OCI-LY7 (cell line): ENCODE measurements at regions not wholly inside any gene's neighbourhood (a gene's known extent, or its start where the extent isn't known, plus 50 kb on each side); places are given as distances from the start of the nearest gene placed in this dataset.

Experiments
- BruUV-seq: library from RNA; stranded (reverse); fragments of 400-500 nt; replicated peaks from 2 replicates; lab custom pipeline; 2021; lab: Mats Ljungman, UMichigan
- CTCF ChIA-PET: fragments of 300-600 bp; sonication (Branson Sonifier 250); formaldehyde crosslinking; loops from one replicate; lab custom pipeline; 2022; ENCODE audit warnings: antibody characterized with exemption; ENCODE audit not compliant: unreplicated experiment; lab: Charles Lee
- POLR2A ChIA-PET: fragments of 300-600 bp; sonication (Branson Sonifier 250); formaldehyde crosslinking; loops from one replicate; lab custom pipeline; 2022; ENCODE audit warnings: antibody characterized with exemption; lab: Charles Lee
- DNase-seq: peaks from one replicate; pipeline ENCODE4 v3.0.0-alpha.2; 2015; ENCODE audit warnings: low spot score
- H2AFZ ChIP-seq: fragments of 200-600 bp; sonication (generic), shearing (Covaris generic); 2 replicates; pipeline ENCODE4 v1.6.1; 2014; ENCODE audit warnings: mild to moderate bottlenecking, antibody characterized with exemption, low read length, moderate library complexity
- H3K27ac ChIP-seq: fragments of 200-600 bp; sonication (generic); 2 replicates; pipeline ENCODE4 v1.5.1; 2014; ENCODE audit warnings: mixed run types, low read depth, mild to moderate bottlenecking, moderate library complexity, low read length, inconsistent platforms; ENCODE audit not compliant: poor library complexity, severe bottlenecking
- H3K36me3 ChIP-seq: fragments of 200-600 bp; sonication (generic); 2 replicates; pipeline ENCODE4 v1.6.1; 2014; ENCODE audit warnings: mild to moderate bottlenecking, antibody characterized with exemption, low read length, moderate library complexity, mixed read lengths; ENCODE audit not compliant: insufficient read depth
- H3K4me1 ChIP-seq: fragments of 200-600 bp; sonication (generic); 2 replicates; pipeline ENCODE4 v1.5.1; 2014; ENCODE audit warnings: mild to moderate bottlenecking, low read length; ENCODE audit not compliant: insufficient read depth, poor library complexity, severe bottlenecking
- H3K4me2 ChIP-seq: fragments of 200-600 bp; sonication (generic); 2 replicates; pipeline ENCODE4 v1.6.1; 2014; ENCODE audit warnings: mild to moderate bottlenecking, low read length
- H3K4me3 ChIP-seq: fragments of 200-600 bp; sonication (generic); 2 replicates; pipeline ENCODE4 v1.5.1; 2014; ENCODE audit warnings: mild to moderate bottlenecking, low read depth, low read length; ENCODE audit not compliant: poor library complexity, severe bottlenecking
- H3K79me2 ChIP-seq: fragments of 200-600 bp; sonication (generic); 2 replicates; pipeline ENCODE4 v1.6.1; 2016; ENCODE audit warnings: low read depth, mild to moderate bottlenecking, low read length, moderate library complexity, mixed read lengths; ENCODE audit not compliant: insufficient read depth
- H3K9me2 ChIP-seq: fragments of 200-600 bp; sonication (generic); 2 replicates; pipeline ENCODE4 v1.6.1; 2016; ENCODE audit warnings: mild to moderate bottlenecking, low read length, mixed read lengths; ENCODE audit not compliant: insufficient read depth
- H3K9me3 ChIP-seq: fragments of 200-600 bp; sonication (generic); 2 replicates; pipeline ENCODE4 v1.6.1; 2014; ENCODE audit warnings: mild to moderate bottlenecking, mixed run types, low read length, mixed read lengths
- H4K20me1 ChIP-seq: fragments of 200-600 bp; sonication (generic); 2 replicates; pipeline ENCODE4 v1.6.1; 2014; ENCODE audit warnings: mild to moderate bottlenecking, antibody characterized with exemption, low read length, moderate library complexity, mixed read lengths; ENCODE audit not compliant: insufficient read depth
- CTCF ChIP-seq: fragments of 200-600 bp; sonication (generic); conservative IDR thresholded peaks from 2 replicates; pipeline ENCODE4 v1.5.1; 2014; ENCODE audit warnings: mild to moderate bottlenecking, antibody characterized with exemption, low read length, moderate library complexity, mixed read lengths
- EZH2phosphoT487 ChIP-seq: fragments of 200-600 bp; sonication (generic); IDR thresholded peaks from 2 replicates; pipeline ENCODE4 v1.6.1; 2018; ENCODE audit warnings: low read depth, borderline replicate concordance, mild to moderate bottlenecking, mixed run types, antibody characterized with exemption, low read length, moderate library complexity, mixed read lengths
- intact Hi-C: fragments of 100-400 bp; cut with micrococcal nuclease; formaldehyde crosslinking; loops from one replicate; pipeline ENCODE4 v1.10.0; 2022; ENCODE audit not compliant: unreplicated experiment

GRCh38 chr13:44652962-44653660, 77.0 kb upstream of the TSC22D1 start:
- intact Hi-C loops = no loop called here
- no peak for TF ChIP-seq EZH2phosphoT487
- no peak for TF ChIP-seq CTCF
- Histone ChIP-seq H4K20me1 (no peaks in the 10 kb centered on the region), H3K36me3 (no peaks in the 10 kb centered on the region), H3K79me2 (no peaks in the 10 kb centered on the region), H3K9me2 (no peaks in the 10 kb centered on the region), H3K27ac (no peak overlapping the region), H3K9me3 (no peaks in the 10 kb centered on the region), H3K4me1 (no peaks in the 10 kb centered on the region), H2AFZ (no peak overlapping the region), H3K4me3 (no peak overlapping the region), H3K4me2 (no peak overlapping the region)
- BruUV-seq = no TSS peak
- POLR2A ChIA-PET = interaction anchor here (0.6 kb wide), 4 partner anchors 15 to 536 kb away, joined by 3 to 8 read pairs (median 3); no protein-coding TSS in a partner anchor
- no peak for DNase-seq
- CTCF ChIA-PET = no interaction called here

- no peak overlapping the region for H2AFZ ChIP-seq
- no peak for TF ChIP-seq CTCF
- no peak for TF ChIP-seq EZH2phosphoT487
- BruUV-seq = no TSS peak
- H3K79me2 ChIP-seq = no peaks in the 10 kb centered on the region
- no peak overlapping the region for H3K27ac ChIP-seq
- POLR2A ChIA-PET = no interaction called here
- intact Hi-C loops = no loop called here
- H3K4me1 ChIP-seq = no peaks in the 10 kb centered on the region
- no peaks in the 10 kb centered on the region for H3K9me2 ChIP-seq
- CTCF ChIA-PET = no interaction called here
- H3K36me3 ChIP-seq = no peaks in the 10 kb centered on the region
- DNase-seq = no peak
- H3K4me2 ChIP-seq = no peak overlapping the region
- no peaks in the 10 kb centered on the region for H3K9me3 ChIP-seq
- no peak overlapping the region for H3K4me3 ChIP-seq
- no peaks in the 10 kb centered on the region for H4K20me1 ChIP-seq
Observed at GRCh38 chr13:44652168-44652567, 76.0 kb upstream of the TSC22D1 start.

GRCh38 chr13:44651724-44652123, 75.6 kb upstream of the TSC22D1 start:
- no peak for DNase-seq
- Histone ChIP-seq H3K9me3 (no peaks in the 10 kb centered on the region), H3K9me2 (no peaks in the 10 kb centered on the region), H2AFZ (no peak overlapping the region), H3K27ac (no peak overlapping the region), H3K4me3 (no peak overlapping the region), H3K4me2 (no peak overlapping the region), H3K36me3 (no peaks in the 10 kb centered on the region), H3K4me1 (no peaks in the 10 kb centered on the region), H3K79me2 (no peaks in the 10 kb centered on the region), H4K20me1 (no peaks in the 10 kb centered on the region)
- no peak for TF ChIP-seq EZH2phosphoT487
- TF ChIP-seq CTCF = no peak
- intact Hi-C loops = no loop called here
- no TSS peak for BruUV-seq
- CTCF ChIA-PET = no interaction called here
- POLR2A ChIA-PET = no interaction called here
